CD4-positive, alpha-beta T cell treated with Interleukin-2 at 100 ng/mL for 4 hours (primary cell): ENCODE measurements at regions not wholly inside any gene's neighbourhood (a gene's known extent, or its start where the extent isn't known, plus 50 kb on each side); places are given as distances from the start of the nearest gene placed in this dataset.

Experiments used
- DNase-seq: peaks from one replicate; pipeline ENCODE4 v3.0.0-alpha.2; 2020; ENCODE audit warnings: low spot score

GRCh38 chr16:17654142-17654541 is 183.4 kb upstream of the XYLT1 start:
- no peak for DNase-seq

- DNase-seq: no peak
These were observed 177.4 kb upstream of the XYLT1 start for GRCh38 chr16:17647879-17648872.

GRCh38 chr16:17643935-17644334 is 173.2 kb upstream of the XYLT1 start:
- DNase-seq: no peak

GRCh38 chr16:17641990-17642389 is 171.2 kb upstream of the XYLT1 start:
- no peak for DNase-seq

- DNase-seq: no peak
These were observed 167.4 kb upstream of the XYLT1 start for GRCh38 chr16:17638134-17638533.

- no peak for DNase-seq
These were observed 164.4 kb upstream of the XYLT1 start for GRCh38 chr16:17635183-17635582.

- no peak for DNase-seq
These were observed 162.6 kb upstream of the XYLT1 start for GRCh38 chr16:17633181-17633951.

- no peak for DNase-seq
These were observed 161.9 kb upstream of the XYLT1 start for GRCh38 chr16:17632667-17633066.

GRCh38 chr16:17629936-17630335 is 159.2 kb upstream of the XYLT1 start:
- DNase-seq: no peak

- no peak for DNase-seq
These were observed 158.2 kb upstream of the XYLT1 start for GRCh38 chr16:17628983-17629382.

GRCh38 chr16:17622366-17622765 is 151.6 kb upstream of the XYLT1 start:
- DNase-seq: no peak

- DNase-seq: no peak
These were observed 148.5 kb upstream of the XYLT1 start for GRCh38 chr16:17619261-17619660.

GRCh38 chr16:17617021-17617552 is 146.3 kb upstream of the XYLT1 start:
- no peak for DNase-seq

- DNase-seq: no peak
These were observed 141.6 kb upstream of the XYLT1 start for GRCh38 chr16:17612336-17612735.

GRCh38 chr16:17607609-17608008 is 136.8 kb upstream of the XYLT1 start:
- no peak for DNase-seq

GRCh38 chr16:17607075-17607509 is 136.3 kb upstream of the XYLT1 start:
- DNase-seq: no peak

- no peak for DNase-seq
These were observed 135.7 kb upstream of the XYLT1 start for GRCh38 chr16:17606460-17606859.

GRCh38 chr16:17605784-17606183 is 135.0 kb upstream of the XYLT1 start:
- no peak for DNase-seq

- no peak for DNase-seq
These were observed 132.9 kb upstream of the XYLT1 start for GRCh38 chr16:17603626-17604025.

GRCh38 chr16:17602678-17603077 is 131.9 kb upstream of the XYLT1 start:
- no peak for DNase-seq

- DNase-seq: no peak
These were observed 128.2 kb upstream of the XYLT1 start for GRCh38 chr16:17598968-17599367.

GRCh38 chr16:17591655-17592405 is 121.1 kb upstream of the XYLT1 start:
- peak; percentile 40 for DNase-seq
